ENCODE measurements at regions not wholly inside any gene's neighbourhood (a gene's known extent, or its start where the extent isn't known, plus 50 kb on each side); places are given as distances from the start of the nearest gene placed in this dataset.

DNA sequence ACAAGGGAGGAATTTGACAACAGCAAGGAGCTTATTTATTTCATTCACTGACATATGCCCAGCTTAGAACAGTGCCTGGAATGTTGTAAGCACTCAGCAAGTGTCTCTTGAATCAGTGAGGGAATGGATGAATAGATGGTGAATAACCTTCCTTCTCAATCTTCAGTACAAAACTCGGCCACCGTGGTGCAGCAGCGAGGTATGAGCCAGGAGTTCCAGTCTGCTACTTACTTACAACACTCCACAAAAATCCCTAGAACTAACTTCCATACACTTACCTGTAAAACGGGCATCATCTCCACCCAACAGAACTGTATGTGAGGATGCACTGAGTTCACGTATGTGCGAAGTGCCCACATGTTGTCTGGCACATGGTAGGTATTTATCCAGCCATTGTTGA is 237.4 kb downstream of the WDR11 start:
- TF ChIP-seq YY1 (IDR thresholded peaks at IDR 0.05; ENCODE audit: low read depth) (no peak), EP300 (IDR thresholded peaks at IDR 0.05; ENCODE audit: borderline replicate concordance in 1 of 2, low read depth in 1 of 2, low read length in 1 of 2) (no peak), GABPA (IDR thresholded peaks at IDR 0.05; ENCODE audit: low read depth) (no peak), TAF1 (IDR thresholded peaks at IDR 0.05; ENCODE audit: borderline replicate concordance, low read depth, low read length) (no peak), CTCF (IDR thresholded peaks at IDR 0.05) (no peak), CHD2 (IDR thresholded peaks at IDR 0.05; ENCODE audit: low read length, partially characterized antibody) (no peak), SMC3 (IDR thresholded peaks at IDR 0.05; ENCODE audit: low read depth, low read length) (peak; percentile 35; the same call in 1 of the 2 replicates), RFX5 (IDR thresholded peaks at IDR 0.05; ENCODE audit: low read length) (no peak)
- TF ChIP-seq, protein P1, sequence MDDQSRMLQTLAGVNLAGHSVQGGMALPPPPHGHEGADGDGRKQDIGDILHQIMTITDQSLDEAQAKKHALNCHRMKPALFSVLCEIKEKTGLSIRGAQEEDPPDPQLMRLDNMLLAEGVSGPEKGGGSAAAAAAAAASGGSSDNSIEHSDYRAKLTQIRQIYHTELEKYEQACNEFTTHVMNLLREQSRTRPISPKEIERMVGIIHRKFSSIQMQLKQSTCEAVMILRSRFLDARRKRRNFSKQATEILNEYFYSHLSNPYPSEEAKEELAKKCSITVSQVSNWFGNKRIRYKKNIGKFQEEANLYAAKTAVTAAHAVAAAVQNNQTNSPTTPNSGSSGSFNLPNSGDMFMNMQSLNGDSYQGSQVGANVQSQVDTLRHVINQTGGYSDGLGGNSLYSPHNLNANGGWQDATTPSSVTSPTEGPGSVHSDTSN (IDR thresholded peaks at IDR 0.05): no peak
- TF ChIP-seq, protein P2, sequence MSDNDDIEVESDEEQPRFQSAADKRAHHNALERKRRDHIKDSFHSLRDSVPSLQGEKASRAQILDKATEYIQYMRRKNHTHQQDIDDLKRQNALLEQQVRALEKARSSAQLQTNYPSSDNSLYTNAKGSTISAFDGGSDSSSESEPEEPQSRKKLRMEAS (IDR thresholded peaks at IDR 0.05; ENCODE audit: low read depth): no peak

All from SK-N-SH (cell line).